ENCODE measurements at regions not wholly inside any gene's neighbourhood (a gene's known extent, or its start where the extent isn't known, plus 50 kb on each side); places are given as distances from the start of the nearest gene placed in this dataset.

GRCh38 chr18:47346016-47346415, 94.6 kb upstream of the SKOR2 start:
- TF ChIP-seq CTCF (IDR thresholded peaks at IDR 0.05) = no peak
- no peak for TF ChIP-seq POLR2AphosphoS5 (IDR thresholded peaks at IDR 0.05; ENCODE audit: low read depth, low read length)
- TF ChIP-seq, protein P1, sequence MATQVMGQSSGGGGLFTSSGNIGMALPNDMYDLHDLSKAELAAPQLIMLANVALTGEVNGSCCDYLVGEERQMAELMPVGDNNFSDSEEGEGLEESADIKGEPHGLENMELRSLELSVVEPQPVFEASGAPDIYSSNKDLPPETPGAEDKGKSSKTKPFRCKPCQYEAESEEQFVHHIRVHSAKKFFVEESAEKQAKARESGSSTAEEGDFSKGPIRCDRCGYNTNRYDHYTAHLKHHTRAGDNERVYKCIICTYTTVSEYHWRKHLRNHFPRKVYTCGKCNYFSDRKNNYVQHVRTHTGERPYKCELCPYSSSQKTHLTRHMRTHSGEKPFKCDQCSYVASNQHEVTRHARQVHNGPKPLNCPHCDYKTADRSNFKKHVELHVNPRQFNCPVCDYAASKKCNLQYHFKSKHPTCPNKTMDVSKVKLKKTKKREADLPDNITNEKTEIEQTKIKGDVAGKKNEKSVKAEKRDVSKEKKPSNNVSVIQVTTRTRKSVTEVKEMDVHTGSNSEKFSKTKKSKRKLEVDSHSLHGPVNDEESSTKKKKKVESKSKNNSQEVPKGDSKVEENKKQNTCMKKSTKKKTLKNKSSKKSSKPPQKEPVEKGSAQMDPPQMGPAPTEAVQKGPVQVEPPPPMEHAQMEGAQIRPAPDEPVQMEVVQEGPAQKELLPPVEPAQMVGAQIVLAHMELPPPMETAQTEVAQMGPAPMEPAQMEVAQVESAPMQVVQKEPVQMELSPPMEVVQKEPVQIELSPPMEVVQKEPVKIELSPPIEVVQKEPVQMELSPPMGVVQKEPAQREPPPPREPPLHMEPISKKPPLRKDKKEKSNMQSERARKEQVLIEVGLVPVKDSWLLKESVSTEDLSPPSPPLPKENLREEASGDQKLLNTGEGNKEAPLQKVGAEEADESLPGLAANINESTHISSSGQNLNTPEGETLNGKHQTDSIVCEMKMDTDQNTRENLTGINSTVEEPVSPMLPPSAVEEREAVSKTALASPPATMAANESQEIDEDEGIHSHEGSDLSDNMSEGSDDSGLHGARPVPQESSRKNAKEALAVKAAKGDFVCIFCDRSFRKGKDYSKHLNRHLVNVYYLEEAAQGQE (IDR thresholded peaks at IDR 0.05; ENCODE audit: insufficient read depth in 1 of 2, low read depth in 2 of 2, low read length in 1 of 2) = no peak
- TF ChIP-seq TCF7L2 (IDR thresholded peaks at IDR 0.05; ENCODE audit: low read depth, low read length) = no peak

Data from Panc1 (cell line).